ENCODE measurements at regions not wholly inside any gene's neighbourhood (a gene's known extent, or its start where the extent isn't known, plus 50 kb on each side); places are given as distances from the start of the nearest gene placed in this dataset.

DNA sequence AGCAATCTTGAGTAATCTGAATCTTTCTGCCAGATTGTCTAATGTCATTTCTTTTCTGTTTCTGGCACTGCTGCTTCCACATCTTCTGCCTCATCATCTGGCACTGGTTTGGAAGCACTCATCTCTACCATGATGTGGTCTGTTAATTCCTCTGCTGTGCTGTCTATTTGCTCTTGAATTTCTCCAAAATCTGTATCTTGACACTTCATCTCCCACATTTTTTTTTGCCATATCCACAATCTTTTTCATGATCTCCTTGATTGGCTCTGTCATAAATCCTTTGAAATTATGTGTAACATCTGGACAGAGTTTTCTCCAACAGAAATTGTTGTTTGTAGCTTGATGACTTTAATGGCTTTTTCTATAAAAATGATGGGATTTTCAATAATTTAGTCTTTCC is 417.8 kb upstream of the MANEA start:
- DNase-seq (ENCODE audit: low read depth): no peak
- TF ChIP-seq, protein P1, sequence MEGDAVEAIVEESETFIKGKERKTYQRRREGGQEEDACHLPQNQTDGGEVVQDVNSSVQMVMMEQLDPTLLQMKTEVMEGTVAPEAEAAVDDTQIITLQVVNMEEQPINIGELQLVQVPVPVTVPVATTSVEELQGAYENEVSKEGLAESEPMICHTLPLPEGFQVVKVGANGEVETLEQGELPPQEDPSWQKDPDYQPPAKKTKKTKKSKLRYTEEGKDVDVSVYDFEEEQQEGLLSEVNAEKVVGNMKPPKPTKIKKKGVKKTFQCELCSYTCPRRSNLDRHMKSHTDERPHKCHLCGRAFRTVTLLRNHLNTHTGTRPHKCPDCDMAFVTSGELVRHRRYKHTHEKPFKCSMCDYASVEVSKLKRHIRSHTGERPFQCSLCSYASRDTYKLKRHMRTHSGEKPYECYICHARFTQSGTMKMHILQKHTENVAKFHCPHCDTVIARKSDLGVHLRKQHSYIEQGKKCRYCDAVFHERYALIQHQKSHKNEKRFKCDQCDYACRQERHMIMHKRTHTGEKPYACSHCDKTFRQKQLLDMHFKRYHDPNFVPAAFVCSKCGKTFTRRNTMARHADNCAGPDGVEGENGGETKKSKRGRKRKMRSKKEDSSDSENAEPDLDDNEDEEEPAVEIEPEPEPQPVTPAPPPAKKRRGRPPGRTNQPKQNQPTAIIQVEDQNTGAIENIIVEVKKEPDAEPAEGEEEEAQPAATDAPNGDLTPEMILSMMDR (IDR thresholded peaks at IDR 0.05; ENCODE audit: control insufficient read depth, extremely low read depth, insufficient read depth): no peak
- H3K4me3 ChIP-seq (ENCODE audit: low read depth, low read length): no peak overlapping the region

DNA sequence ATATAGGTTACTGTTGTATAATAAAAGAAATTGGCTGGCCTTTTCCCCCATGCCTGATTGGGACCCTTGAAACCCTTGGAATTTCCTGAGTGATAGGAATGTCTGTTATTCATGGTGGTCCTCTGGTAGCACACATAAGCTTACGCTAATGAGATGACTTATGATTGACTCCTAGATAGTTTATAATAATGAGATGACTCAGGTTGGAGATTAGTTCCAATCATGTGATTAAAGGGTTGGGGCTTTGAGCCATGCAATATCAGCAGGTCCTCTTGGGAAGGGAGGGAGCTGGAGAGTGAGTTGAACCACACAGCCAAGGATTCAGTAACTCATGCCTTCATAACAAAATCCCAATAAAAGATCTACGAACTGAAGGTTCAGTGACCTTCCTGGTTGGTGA is 407.6 kb upstream of the MANEA start:
- DNase-seq (ENCODE audit: low read depth): no peak
- H3K4me3 ChIP-seq (ENCODE audit: low read depth, low read length): no peak overlapping the region
- TF ChIP-seq, protein P1 (IDR thresholded peaks at IDR 0.05; ENCODE audit: control insufficient read depth, extremely low read depth, insufficient read depth): no peak

- no peak for DNase-seq (ENCODE audit: low read depth)
- no peak overlapping the region for H3K4me3 ChIP-seq (ENCODE audit: low read depth, low read length)
- TF ChIP-seq, protein P1 (IDR thresholded peaks at IDR 0.05; ENCODE audit: control insufficient read depth, extremely low read depth, insufficient read depth): no peak
Observed at GRCh38 chr6:95175927-95176675, 401.2 kb upstream of the MANEA start.

DNA sequence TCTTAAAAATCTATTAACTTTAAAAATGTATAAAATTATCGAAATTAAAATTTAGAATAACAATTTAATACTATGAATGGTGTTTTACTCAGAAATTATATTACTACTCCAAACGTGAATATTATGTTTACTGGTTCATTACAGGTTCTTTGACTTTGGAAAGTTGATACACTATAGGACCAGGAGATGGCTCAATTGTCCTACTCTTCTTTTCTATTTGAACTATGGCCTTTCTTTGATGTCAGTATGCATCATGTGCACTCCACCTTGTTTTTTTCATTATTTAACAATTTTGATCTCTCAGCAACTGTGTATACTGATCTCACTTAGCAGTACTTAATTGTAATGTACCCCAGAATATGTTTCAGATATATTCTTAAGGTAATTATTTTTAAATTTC is 391.5 kb upstream of the MANEA start:
- DNase-seq (ENCODE audit: low read depth): no peak
- H3K4me3 ChIP-seq (ENCODE audit: low read depth, low read length): no peak overlapping the region
- TF ChIP-seq, protein P1 (IDR thresholded peaks at IDR 0.05; ENCODE audit: control insufficient read depth, extremely low read depth, insufficient read depth): peak; percentile 37

DNA sequence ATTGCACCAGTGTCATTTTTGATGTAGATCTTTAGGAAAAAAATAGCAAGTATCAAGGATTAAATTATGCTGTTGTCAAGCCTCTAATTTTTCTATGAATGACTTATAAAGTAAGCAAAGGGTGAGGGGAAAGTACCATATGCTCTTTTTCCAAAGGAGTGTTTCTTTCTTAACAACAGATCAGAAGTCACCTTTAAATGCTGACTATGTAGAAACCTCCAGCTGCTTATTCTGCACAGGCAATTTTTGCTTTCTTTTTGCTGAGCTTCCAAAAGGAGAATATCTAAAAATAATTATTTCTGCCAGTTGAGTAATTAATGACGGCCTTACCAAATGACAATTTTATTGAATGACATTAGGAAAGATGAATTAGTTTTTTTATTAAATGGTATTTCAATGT is 390.6 kb upstream of the MANEA start:
- DNase-seq (ENCODE audit: low read depth): no peak
- TF ChIP-seq, protein P1 (IDR thresholded peaks at IDR 0.05; ENCODE audit: control insufficient read depth, extremely low read depth, insufficient read depth): no peak
- H3K4me3 ChIP-seq (ENCODE audit: low read depth, low read length): no peak overlapping the region

- H3K4me3 ChIP-seq (ENCODE audit: low read depth, low read length): no peak overlapping the region
- TF ChIP-seq, protein P1 (IDR thresholded peaks at IDR 0.05; ENCODE audit: control insufficient read depth, extremely low read depth, insufficient read depth): no peak
- DNase-seq (ENCODE audit: low read depth): no peak
Observed at GRCh38 chr6:95197590-95197989, 379.7 kb upstream of the MANEA start.

Measured in LNCaP clone FGC (cell line).